ENCODE measurements at regions not wholly inside any gene's neighbourhood (a gene's known extent, or its start where the extent isn't known, plus 50 kb on each side); places are given as distances from the start of the nearest gene placed in this dataset.

DNA sequence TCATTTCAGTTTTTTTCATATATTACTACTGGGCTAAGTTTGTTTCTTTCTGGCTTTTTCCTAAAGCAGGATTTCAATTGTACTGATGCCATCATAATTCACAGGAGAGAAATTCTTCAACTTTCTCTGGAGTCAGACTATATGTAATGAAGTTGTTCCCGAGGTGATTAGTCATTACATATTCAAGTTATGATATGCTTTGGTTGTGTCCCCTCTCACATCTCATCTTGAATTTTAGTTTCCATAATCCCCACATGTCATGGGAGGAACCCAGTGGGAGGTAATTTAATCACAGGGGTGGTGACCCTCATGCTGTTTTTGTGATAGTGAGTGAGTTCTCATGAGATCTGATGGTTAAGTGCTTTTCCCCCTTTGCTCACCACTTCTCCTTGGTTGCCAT is 227.5 kb upstream of the LRIG3 start:
- Histone ChIP-seq H3K27me3 (replicated peaks in 1 of 2; ENCODE audit: control insufficient read depth in 2 of 2, insufficient read depth in 2 of 2, low read length in 1 of 2) (no peaks in the 10 kb centered on the region), H3K9ac (ENCODE audit: control insufficient read depth, insufficient read depth, low read length) (no peak overlapping the region), H3K4me3 (no peak overlapping the region), H3K27ac (ENCODE audit: control insufficient read depth, insufficient read depth) (no peak overlapping the region), H2AFZ (ENCODE audit: control insufficient read depth, low read depth, low read length) (no peak overlapping the region), H3K79me2 (ENCODE audit: control insufficient read depth, insufficient read depth, low read length) (no peaks in the 10 kb centered on the region), H4K20me1 (ENCODE audit: control insufficient read depth, insufficient read depth) (no peaks in the 10 kb centered on the region), H3K4me1 (ENCODE audit: control insufficient read depth, insufficient read depth, low read length) (no peaks in the 10 kb centered on the region), H3K9me3 (replicated peaks; ENCODE audit: control insufficient read depth, insufficient read depth, low read length) (no peaks in the 10 kb centered on the region), H3K36me3 (ENCODE audit: control insufficient read depth in 2 of 2, insufficient read depth in 2 of 2, low read length in 1 of 2) (no peaks in the 10 kb centered on the region), H3K4me2 (ENCODE audit: control insufficient read depth, insufficient read depth) (no peak overlapping the region)
- ChIA-PET CTCF (no interaction called here), SMC1A (ENCODE audit: uncharacterized antibody, unreplicated experiment) (no interaction called here), POLR2A (no interaction called here), RAD21 (ENCODE audit: unreplicated experiment) (no interaction called here)
- ATAC-seq (no peak), FAIRE-seq (no peak), DNase-seq (ENCODE audit: low read depth, low spot score) (no peak)
- in situ Hi-C loops (cut with MboI), result no loop called here
- intact Hi-C loops (cut with micrococcal nuclease; ENCODE audit: unreplicated experiment), result no loop called here
- TF ChIP-seq, protein P1, sequence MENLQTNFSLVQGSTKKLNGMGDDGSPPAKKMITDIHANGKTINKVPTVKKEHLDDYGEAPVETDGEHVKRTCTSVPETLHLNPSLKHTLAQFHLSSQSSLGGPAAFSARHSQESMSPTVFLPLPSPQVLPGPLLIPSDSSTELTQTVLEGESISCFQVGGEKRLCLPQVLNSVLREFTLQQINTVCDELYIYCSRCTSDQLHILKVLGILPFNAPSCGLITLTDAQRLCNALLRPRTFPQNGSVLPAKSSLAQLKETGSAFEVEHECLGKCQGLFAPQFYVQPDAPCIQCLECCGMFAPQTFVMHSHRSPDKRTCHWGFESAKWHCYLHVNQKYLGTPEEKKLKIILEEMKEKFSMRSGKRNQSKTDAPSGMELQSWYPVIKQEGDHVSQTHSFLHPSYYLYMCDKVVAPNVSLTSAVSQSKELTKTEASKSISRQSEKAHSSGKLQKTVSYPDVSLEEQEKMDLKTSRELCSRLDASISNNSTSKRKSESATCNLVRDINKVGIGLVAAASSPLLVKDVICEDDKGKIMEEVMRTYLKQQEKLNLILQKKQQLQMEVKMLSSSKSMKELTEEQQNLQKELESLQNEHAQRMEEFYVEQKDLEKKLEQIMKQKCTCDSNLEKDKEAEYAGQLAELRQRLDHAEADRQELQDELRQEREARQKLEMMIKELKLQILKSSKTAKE (IDR thresholded peaks at IDR 0.05; ENCODE audit: low read depth, poor library complexity, severe bottlenecking), result no peak
- TF ChIP-seq LARP7 (IDR thresholded peaks at IDR 0.05) (no peak), POU2F2 (IDR thresholded peaks at IDR 0.05; ENCODE audit: borderline replicate concordance, low read depth, low read length) (no peak), PBX3 (IDR thresholded peaks at IDR 0.05; ENCODE audit: insufficient replicate concordance, low read depth, low read length) (no peak), TCF7 (IDR thresholded peaks at IDR 0.05; ENCODE audit: borderline replicate concordance) (no peak), BCL11A (IDR thresholded peaks at IDR 0.05; ENCODE audit: low read depth, low read length) (no peak), KLF5 (IDR thresholded peaks at IDR 0.05; ENCODE audit: partially characterized antibody) (no peak), ETV6 (conservative IDR thresholded peaks at IDR 0.05 in 1 of 2, IDR thresholded peaks at IDR 0.05 in 1 of 2; ENCODE audit: borderline replicate concordance in 1 of 2, low read depth in 1 of 2) (no peak), SMARCA5 (IDR thresholded peaks at IDR 0.05) (no peak), DPF2 (IDR thresholded peaks at IDR 0.05) (no peak), SMC3 (IDR thresholded peaks at IDR 0.05; ENCODE audit: borderline replicate concordance, low read length) (no peak), BRCA1 (IDR thresholded peaks at IDR 0.05; ENCODE audit: low read depth, low read length) (no peak), NR2F1 (conservative IDR thresholded peaks at IDR 0.05) (no peak), ASH2L (IDR thresholded peaks at IDR 0.05; ENCODE audit: borderline replicate concordance, low read depth) (no peak), NFXL1 (IDR thresholded peaks at IDR 0.05; ENCODE audit: borderline replicate concordance) (no peak)
- TF ChIP-seq, protein P2, sequence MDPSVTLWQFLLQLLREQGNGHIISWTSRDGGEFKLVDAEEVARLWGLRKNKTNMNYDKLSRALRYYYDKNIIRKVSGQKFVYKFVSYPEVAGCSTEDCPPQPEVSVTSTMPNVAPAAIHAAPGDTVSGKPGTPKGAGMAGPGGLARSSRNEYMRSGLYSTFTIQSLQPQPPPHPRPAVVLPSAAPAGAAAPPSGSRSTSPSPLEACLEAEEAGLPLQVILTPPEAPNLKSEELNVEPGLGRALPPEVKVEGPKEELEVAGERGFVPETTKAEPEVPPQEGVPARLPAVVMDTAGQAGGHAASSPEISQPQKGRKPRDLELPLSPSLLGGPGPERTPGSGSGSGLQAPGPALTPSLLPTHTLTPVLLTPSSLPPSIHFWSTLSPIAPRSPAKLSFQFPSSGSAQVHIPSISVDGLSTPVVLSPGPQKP (IDR thresholded peaks at IDR 0.05; ENCODE audit: low read depth, low read length), result no peak
- TF ChIP-seq, protein P3, sequence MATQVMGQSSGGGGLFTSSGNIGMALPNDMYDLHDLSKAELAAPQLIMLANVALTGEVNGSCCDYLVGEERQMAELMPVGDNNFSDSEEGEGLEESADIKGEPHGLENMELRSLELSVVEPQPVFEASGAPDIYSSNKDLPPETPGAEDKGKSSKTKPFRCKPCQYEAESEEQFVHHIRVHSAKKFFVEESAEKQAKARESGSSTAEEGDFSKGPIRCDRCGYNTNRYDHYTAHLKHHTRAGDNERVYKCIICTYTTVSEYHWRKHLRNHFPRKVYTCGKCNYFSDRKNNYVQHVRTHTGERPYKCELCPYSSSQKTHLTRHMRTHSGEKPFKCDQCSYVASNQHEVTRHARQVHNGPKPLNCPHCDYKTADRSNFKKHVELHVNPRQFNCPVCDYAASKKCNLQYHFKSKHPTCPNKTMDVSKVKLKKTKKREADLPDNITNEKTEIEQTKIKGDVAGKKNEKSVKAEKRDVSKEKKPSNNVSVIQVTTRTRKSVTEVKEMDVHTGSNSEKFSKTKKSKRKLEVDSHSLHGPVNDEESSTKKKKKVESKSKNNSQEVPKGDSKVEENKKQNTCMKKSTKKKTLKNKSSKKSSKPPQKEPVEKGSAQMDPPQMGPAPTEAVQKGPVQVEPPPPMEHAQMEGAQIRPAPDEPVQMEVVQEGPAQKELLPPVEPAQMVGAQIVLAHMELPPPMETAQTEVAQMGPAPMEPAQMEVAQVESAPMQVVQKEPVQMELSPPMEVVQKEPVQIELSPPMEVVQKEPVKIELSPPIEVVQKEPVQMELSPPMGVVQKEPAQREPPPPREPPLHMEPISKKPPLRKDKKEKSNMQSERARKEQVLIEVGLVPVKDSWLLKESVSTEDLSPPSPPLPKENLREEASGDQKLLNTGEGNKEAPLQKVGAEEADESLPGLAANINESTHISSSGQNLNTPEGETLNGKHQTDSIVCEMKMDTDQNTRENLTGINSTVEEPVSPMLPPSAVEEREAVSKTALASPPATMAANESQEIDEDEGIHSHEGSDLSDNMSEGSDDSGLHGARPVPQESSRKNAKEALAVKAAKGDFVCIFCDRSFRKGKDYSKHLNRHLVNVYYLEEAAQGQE (IDR thresholded peaks at IDR 0.05; ENCODE audit: low read depth, low read length), result no peak
- TF ChIP-seq, protein P4, sequence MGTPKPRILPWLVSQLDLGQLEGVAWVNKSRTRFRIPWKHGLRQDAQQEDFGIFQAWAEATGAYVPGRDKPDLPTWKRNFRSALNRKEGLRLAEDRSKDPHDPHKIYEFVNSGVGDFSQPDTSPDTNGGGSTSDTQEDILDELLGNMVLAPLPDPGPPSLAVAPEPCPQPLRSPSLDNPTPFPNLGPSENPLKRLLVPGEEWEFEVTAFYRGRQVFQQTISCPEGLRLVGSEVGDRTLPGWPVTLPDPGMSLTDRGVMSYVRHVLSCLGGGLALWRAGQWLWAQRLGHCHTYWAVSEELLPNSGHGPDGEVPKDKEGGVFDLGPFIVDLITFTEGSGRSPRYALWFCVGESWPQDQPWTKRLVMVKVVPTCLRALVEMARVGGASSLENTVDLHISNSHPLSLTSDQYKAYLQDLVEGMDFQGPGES (IDR thresholded peaks at IDR 0.05), result no peak
- BruUV-seq (replicated peaks), result no TSS peak
- 33% methylated on average over 1 of the region's 1 CpG for WGBS (ENCODE audit: insufficient coverage, insufficient replicate concordance, low lambda C conversion rate, missing lambda C conversion rate)

Measured in GM12878 (cell line).